HEK293 (cell line): ENCODE measurements at regions not wholly inside any gene's neighbourhood (a gene's known extent, or its start where the extent isn't known, plus 50 kb on each side); places are given as distances from the start of the nearest gene placed in this dataset.
A peak's percentile ranks its signal among the peaks of the same experiment; 100 is the strongest.

Source experiments
- CTCF ChIP-seq: fragments of 450-650 bp; formaldehyde crosslinking; IDR thresholded peaks from 2 replicates; pipeline ENCODE4 v1.5.1; 2016; ENCODE audit warnings: missing biosample characterization, missing genetic modification characterization
- EGR2 ChIP-seq: fragments of 450-650 bp; formaldehyde crosslinking; IDR thresholded peaks from 2 replicates; pipeline ENCODE4 v1.5.1; 2016; ENCODE audit warnings: low read depth, missing biosample characterization, missing genetic modification characterization
- HOXA7 ChIP-seq: sonication (generic); formaldehyde crosslinking; IDR thresholded peaks from 2 replicates; pipeline ENCODE4 v1.8.1; 2022; ENCODE audit warnings: missing genetic modification reagents, borderline replicate concordance
- OVOL3 ChIP-seq: fragments of 450-650 bp; formaldehyde crosslinking; IDR thresholded peaks from 2 replicates; pipeline ENCODE4 v1.5.1; 2016; ENCODE audit warnings: missing biosample characterization, missing genetic modification characterization
- PRDM1 ChIP-seq: fragments of 450-650 bp; formaldehyde crosslinking; IDR thresholded peaks from 2 replicates; pipeline ENCODE4; 2016; ENCODE audit warnings: missing biosample characterization, missing genetic modification characterization
- REPIN1 ChIP-seq: fragments of 450-650 bp; formaldehyde crosslinking; IDR thresholded peaks from 2 replicates; pipeline ENCODE4 v1.5.1; 2017; ENCODE audit warnings: missing biosample characterization, missing genetic modification characterization, low read depth
- TSHZ1 ChIP-seq: fragments of 450-650 bp; formaldehyde crosslinking; IDR thresholded peaks from 2 replicates; pipeline ENCODE4 v1.5.1; 2016; ENCODE audit warnings: missing biosample characterization, missing genetic modification characterization, borderline replicate concordance
- ZEB2 ChIP-seq: fragments of 450-650 bp; formaldehyde crosslinking; IDR thresholded peaks from 2 replicates; pipeline ENCODE4 v1.5.1; 2016; ENCODE audit warnings: missing biosample characterization, missing genetic modification characterization
- ZFP37 ChIP-seq: fragments of 450-650 bp; formaldehyde crosslinking; IDR thresholded peaks from 2 replicates; pipeline ENCODE4 v1.5.1; 2016; ENCODE audit warnings: missing biosample characterization, missing genetic modification characterization
- ZNF133 ChIP-seq: fragments of 450-650 bp; formaldehyde crosslinking; IDR thresholded peaks from 2 replicates; pipeline ENCODE4 v1.5.1; 2016; ENCODE audit warnings: missing biosample characterization, missing genetic modification characterization
- ZNF138 ChIP-seq: fragments of 450-650 bp; formaldehyde crosslinking; IDR thresholded peaks from 2 replicates; pipeline ENCODE4 v1.5.1; 2016; ENCODE audit warnings: missing biosample characterization, missing genetic modification characterization, borderline replicate concordance
- ZNF184 ChIP-seq: fragments of 450-650 bp; IDR thresholded peaks from 2 replicates; pipeline ENCODE4 v1.5.1; 2018; ENCODE audit warnings: missing biosample characterization, mild to moderate bottlenecking, missing genetic modification characterization
- ZNF19 ChIP-seq: fragments of 450-650 bp; formaldehyde crosslinking; IDR thresholded peaks from 2 replicates; pipeline ENCODE4; 2016; ENCODE audit warnings: missing biosample characterization, missing genetic modification characterization, low read depth
- ZNF23 ChIP-seq: fragments of 450-650 bp; formaldehyde crosslinking; IDR thresholded peaks from 2 replicates; pipeline ENCODE4 v1.5.1; 2016; ENCODE audit warnings: missing biosample characterization, missing genetic modification characterization, borderline replicate concordance
- ZNF266 ChIP-seq: fragments of 450-650 bp; formaldehyde crosslinking; IDR thresholded peaks from 2 replicates; pipeline ENCODE4 v1.5.1; 2016; ENCODE audit warnings: missing biosample characterization, missing genetic modification characterization, low read depth
- ZNF37A ChIP-seq: fragments of 450-650 bp; IDR thresholded peaks from 2 replicates; pipeline ENCODE4 v1.5.1; 2018; ENCODE audit warnings: missing biosample characterization, missing genetic modification characterization
- ZNF473 ChIP-seq: fragments of 450-650 bp; formaldehyde crosslinking; IDR thresholded peaks from 2 replicates; pipeline ENCODE4 v1.5.1; 2017; ENCODE audit warnings: missing biosample characterization, missing genetic modification characterization
- ZNF48 ChIP-seq: fragments of 450-650 bp; formaldehyde crosslinking; IDR thresholded peaks from 2 replicates; pipeline ENCODE4 v1.5.1; 2016; ENCODE audit warnings: missing biosample characterization, missing genetic modification characterization
- ZNF530 ChIP-seq: fragments of 450-650 bp; formaldehyde crosslinking; IDR thresholded peaks from 2 replicates; pipeline ENCODE4 v1.5.1; 2016; ENCODE audit warnings: low read depth, missing biosample characterization, missing genetic modification characterization
- ZNF544 ChIP-seq: fragments of 450-650 bp; formaldehyde crosslinking; IDR thresholded peaks from 2 replicates; pipeline ENCODE4 v1.5.0; 2017; ENCODE audit warnings: missing biosample characterization, missing genetic modification characterization
- ZNF596 ChIP-seq: fragments of 450-650 bp; IDR thresholded peaks from 2 replicates; pipeline ENCODE4 v1.5.0; 2018; ENCODE audit warnings: missing biosample characterization, mild to moderate bottlenecking, missing genetic modification characterization, moderate library complexity
- ZNF626 ChIP-seq: fragments of 450-650 bp; sonication (Bioruptor Pico); formaldehyde crosslinking; IDR thresholded peaks from 2 replicates; pipeline ENCODE4 v1.5.1; 2018; ENCODE audit warnings: missing biosample characterization, missing genetic modification characterization, inconsistent platforms
- ZNF629 ChIP-seq: fragments of 450-650 bp; formaldehyde crosslinking; IDR thresholded peaks from 2 replicates; pipeline ENCODE4 v1.5.1; 2017; ENCODE audit warnings: missing biosample characterization, missing genetic modification characterization
- ZNF677 ChIP-seq: fragments of 450-650 bp; IDR thresholded peaks from 2 replicates; pipeline ENCODE4 v1.5.0; 2018; ENCODE audit warnings: missing biosample characterization, mild to moderate bottlenecking, missing genetic modification characterization, moderate library complexity
- ZNF747 ChIP-seq: fragments of 450-650 bp; formaldehyde crosslinking; IDR thresholded peaks from 2 replicates; pipeline ENCODE4 v1.5.1; 2016; ENCODE audit warnings: missing biosample characterization, missing genetic modification characterization
- TF ChIP-seq, protein P1 (sequence below): fragments of 450-650 bp; formaldehyde crosslinking; IDR thresholded peaks from 2 replicates; pipeline ENCODE4 v1.5.1; 2016; ENCODE audit warnings: missing biosample characterization, missing genetic modification characterization
- TF ChIP-seq, protein P2 (sequence below): fragments of 450-650 bp; formaldehyde crosslinking; IDR thresholded peaks from 2 replicates; pipeline ENCODE4 v1.5.1; 2016; ENCODE audit warnings: missing biosample characterization, missing genetic modification characterization, low read depth
- TF ChIP-seq, protein P3 (sequence below): fragments of 450-650 bp; IDR thresholded peaks from 2 replicates; pipeline ENCODE4 v1.5.1; 2018; ENCODE audit warnings: missing biosample characterization, mild to moderate bottlenecking, missing genetic modification characterization

DNA sequence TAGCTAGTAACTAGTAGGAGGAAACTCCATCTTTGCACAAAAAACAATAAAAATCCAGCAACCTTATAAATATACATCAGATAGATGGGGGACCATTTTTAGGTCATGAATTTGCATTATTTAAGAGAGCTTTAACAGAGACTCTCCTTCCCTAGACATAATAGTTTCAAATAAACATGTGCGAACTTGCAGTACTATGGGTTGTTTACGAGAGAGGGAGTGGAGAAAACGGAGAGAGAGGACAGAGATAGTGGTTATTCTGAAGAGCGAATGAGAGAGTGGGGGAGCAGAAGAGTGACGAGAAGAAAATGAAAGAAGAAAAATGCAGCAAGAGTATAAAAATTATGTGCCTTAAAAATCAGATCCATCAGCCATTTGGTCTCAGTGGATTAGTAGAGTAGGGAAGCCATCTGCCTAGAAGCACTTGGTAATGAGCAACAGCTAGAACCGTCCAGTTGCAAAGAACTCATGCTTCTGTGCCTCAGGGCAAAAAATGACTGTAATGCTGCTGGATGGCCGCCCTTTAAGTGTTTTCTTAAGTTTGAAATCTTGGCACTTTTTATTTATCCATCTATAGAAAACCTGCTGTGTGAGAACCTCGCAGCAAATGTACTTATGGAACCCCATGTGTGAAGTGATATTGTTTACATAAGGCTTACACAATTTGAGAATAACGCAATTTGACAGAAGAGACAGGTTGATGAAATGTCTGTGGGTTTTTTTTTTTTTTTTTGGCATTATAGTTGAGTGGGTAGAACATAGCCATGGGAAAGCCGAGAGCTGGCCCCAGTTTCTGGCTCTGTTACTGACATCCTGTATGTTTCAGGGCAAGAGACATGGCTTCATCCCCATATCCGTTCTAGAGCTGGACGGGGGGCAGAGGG, 95.6 kb upstream of the ZNF608 start (continued):
- TF ChIP-seq ZNF266 (no peak), ZNF473 (tag by site-specific recombination) (no peak), ZNF133 (tag by site-specific recombination) (no peak), CTCF (tag by site-specific recombination) (no peak), ZNF37A (no peak), ZFP37 (no peak), OVOL3 (no peak), REPIN1 (tag by site-specific recombination) (no peak), ZNF48 (tag by site-specific recombination) (no peak), ZNF530 (tag by site-specific recombination) (no peak), ZNF677 (tag by site-specific recombination) (no peak), TSHZ1 (tag by site-specific recombination) (no peak), ZNF23 (no peak), ZEB2 (tag by site-specific recombination) (peak; percentile 31; the same call in 1 of the 2 replicates), ZNF19 (tag by site-specific recombination) (no peak), ZNF184 (tag by site-specific recombination) (no peak), ZNF596 (tag by site-specific recombination) (peak; percentile 26; the same call in 1 of the 2 replicates), PRDM1 (tag by site-specific recombination) (peak; percentile 60; the same call in 1 of the 2 replicates), HOXA7 (CRISPR knock-in tag) (no peak), ZNF629 (peak; percentile 52; the same call in 1 of the 2 replicates), ZNF544 (tag by site-specific recombination) (no peak), ZNF138 (tag by site-specific recombination) (no peak), EGR2 (no peak), ZNF747 (no peak), ZNF626 (tag by site-specific recombination) (no peak)
- TF ChIP-seq, protein P1, sequence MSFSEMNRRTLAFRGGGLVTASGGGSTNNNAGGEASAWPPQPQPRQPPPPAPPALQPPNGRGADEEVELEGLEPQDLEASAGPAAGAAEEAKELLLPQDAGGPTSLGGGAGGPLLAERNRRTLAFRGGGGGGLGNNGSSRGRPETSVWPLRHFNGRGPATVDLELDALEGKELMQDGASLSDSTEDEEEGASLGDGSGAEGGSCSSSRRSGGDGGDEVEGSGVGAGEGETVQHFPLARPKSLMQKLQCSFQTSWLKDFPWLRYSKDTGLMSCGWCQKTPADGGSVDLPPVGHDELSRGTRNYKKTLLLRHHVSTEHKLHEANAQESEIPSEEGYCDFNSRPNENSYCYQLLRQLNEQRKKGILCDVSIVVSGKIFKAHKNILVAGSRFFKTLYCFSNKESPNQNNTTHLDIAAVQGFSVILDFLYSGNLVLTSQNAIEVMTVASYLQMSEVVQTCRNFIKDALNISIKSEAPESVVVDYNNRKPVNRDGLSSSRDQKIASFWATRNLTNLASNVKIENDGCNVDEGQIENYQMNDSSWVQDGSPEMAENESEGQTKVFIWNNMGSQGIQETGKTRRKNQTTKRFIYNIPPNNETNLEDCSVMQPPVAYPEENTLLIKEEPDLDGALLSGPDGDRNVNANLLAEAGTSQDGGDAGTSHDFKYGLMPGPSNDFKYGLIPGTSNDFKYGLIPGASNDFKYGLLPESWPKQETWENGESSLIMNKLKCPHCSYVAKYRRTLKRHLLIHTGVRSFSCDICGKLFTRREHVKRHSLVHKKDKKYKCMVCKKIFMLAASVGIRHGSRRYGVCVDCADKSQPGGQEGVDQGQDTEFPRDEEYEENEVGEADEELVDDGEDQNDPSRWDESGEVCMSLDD (tag by site-specific recombination), result no peak
- TF ChIP-seq, protein P2, sequence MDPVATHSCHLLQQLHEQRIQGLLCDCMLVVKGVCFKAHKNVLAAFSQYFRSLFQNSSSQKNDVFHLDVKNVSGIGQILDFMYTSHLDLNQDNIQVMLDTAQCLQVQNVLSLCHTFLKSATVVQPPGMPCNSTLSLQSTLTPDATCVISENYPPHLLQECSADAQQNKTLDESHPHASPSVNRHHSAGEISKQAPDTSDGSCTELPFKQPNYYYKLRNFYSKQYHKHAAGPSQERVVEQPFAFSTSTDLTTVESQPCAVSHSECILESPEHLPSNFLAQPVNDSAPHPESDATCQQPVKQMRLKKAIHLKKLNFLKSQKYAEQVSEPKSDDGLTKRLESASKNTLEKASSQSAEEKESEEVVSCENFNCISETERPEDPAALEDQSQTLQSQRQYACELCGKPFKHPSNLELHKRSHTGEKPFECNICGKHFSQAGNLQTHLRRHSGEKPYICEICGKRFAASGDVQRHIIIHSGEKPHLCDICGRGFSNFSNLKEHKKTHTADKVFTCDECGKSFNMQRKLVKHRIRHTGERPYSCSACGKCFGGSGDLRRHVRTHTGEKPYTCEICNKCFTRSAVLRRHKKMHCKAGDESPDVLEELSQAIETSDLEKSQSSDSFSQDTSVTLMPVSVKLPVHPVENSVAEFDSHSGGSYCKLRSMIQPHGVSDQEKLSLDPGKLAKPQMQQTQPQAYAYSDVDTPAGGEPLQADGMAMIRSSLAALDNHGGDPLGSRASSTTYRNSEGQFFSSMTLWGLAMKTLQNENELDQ (tag by site-specific recombination), result no peak
- TF ChIP-seq, protein P3, sequence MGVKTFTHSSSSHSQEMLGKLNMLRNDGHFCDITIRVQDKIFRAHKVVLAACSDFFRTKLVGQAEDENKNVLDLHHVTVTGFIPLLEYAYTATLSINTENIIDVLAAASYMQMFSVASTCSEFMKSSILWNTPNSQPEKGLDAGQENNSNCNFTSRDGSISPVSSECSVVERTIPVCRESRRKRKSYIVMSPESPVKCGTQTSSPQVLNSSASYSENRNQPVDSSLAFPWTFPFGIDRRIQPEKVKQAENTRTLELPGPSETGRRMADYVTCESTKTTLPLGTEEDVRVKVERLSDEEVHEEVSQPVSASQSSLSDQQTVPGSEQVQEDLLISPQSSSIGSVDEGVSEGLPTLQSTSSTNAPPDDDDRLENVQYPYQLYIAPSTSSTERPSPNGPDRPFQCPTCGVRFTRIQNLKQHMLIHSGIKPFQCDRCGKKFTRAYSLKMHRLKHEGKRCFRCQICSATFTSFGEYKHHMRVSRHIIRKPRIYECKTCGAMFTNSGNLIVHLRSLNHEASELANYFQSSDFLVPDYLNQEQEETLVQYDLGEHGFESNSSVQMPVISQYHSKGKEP (tag by site-specific recombination), result peak; percentile 50
